Ectodermal cell (in vitro differentiated cells): ENCODE measurements at regions not wholly inside any gene's neighbourhood (a gene's known extent, or its start where the extent isn't known, plus 50 kb on each side); places are given as distances from the start of the nearest gene placed in this dataset.
"Not testable (repeated sequence)": the region's sequence is repeated elsewhere in the genome, so short reads cannot be mapped to it uniquely, and the experiment has no call there.

Source experiments
- H3K27ac ChIP-seq: 2 replicates; pipeline ENCODE4 v1.7.0; 2013; ENCODE audit warnings: mild to moderate bottlenecking, low read depth, low read length; ENCODE audit not compliant: insufficient read depth, poor library complexity, severe bottlenecking
- H3K27me3 ChIP-seq: 2 replicates; pipeline ENCODE4 v1.7.0; 2013; ENCODE audit warnings: mild to moderate bottlenecking, low read length; ENCODE audit not compliant: insufficient read depth, control insufficient read depth, poor library complexity, severe bottlenecking
- H3K36me3 ChIP-seq: one replicate; pipeline ENCODE4 v1.7.0; 2013; ENCODE audit warnings: low read length; ENCODE audit not compliant: control insufficient read depth, insufficient read depth
- H3K4me1 ChIP-seq: one replicate; pipeline ENCODE4 v1.7.0; 2013; ENCODE audit warnings: low read length; ENCODE audit not compliant: control insufficient read depth, insufficient read depth
- H3K4me3 ChIP-seq: 2 replicates; pipeline ENCODE4 v1.7.0; 2013; ENCODE audit warnings: low read depth, low read length, control low read depth; ENCODE audit not compliant: insufficient read depth
- H3K9me3 ChIP-seq: 2 replicates; pipeline ENCODE4 v1.7.0; 2013; ENCODE audit warnings: mild to moderate bottlenecking, low read length, moderate library complexity; ENCODE audit not compliant: control insufficient read depth
- WGBS, 2 experiments: methylation state at CpG; one replicate each; pipeline ENCODE4 v1.1.7; 2013; ENCODE audit warnings: missing lambda C conversion rate in 2 of 2; 5-methylcytosine and 5-hydroxymethylcytosine counted together

DNA sequence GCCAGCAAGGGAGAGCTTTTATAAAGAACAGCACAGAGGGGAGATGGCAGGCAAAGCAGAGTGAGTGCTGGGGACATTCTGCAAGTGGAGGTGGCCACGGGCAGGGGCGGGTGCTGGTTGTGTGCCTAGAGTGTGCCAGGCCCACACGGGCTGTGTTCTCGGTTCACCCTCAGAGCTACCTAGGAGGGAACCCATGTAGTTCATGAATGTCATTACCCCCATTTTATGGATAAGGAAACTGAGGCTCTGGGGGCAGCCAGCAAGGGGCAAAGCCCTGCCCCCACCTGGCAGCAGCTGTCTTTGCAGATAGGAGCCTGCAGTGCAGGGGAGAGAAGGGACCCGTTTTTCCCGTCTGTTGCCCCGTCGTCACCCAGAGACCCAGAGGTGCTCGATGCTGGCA lies 85.2 kb upstream of the NCOR2 start:
- Histone ChIP-seq H3K4me3 (no peak overlapping the region), H3K36me3 (no peaks in the 10 kb centered on the region), H3K4me1 (peaks cover 10% of the 10 kb centered on the region), H3K27ac (no peak overlapping the region), H3K9me3 (peaks cover 3% of the 10 kb centered on the region), H3K27me3 (peaks cover 4% of the 10 kb centered on the region)
- WGBS, 2 experiments: 93% methylated on average over 9 of the region's 9 CpGs

- peaks cover 3% of the 10 kb centered on the region for H3K9me3 ChIP-seq
Observed at GRCh38 chr12:124651516-124652273, 84.3 kb upstream of the NCOR2 start.

DNA sequence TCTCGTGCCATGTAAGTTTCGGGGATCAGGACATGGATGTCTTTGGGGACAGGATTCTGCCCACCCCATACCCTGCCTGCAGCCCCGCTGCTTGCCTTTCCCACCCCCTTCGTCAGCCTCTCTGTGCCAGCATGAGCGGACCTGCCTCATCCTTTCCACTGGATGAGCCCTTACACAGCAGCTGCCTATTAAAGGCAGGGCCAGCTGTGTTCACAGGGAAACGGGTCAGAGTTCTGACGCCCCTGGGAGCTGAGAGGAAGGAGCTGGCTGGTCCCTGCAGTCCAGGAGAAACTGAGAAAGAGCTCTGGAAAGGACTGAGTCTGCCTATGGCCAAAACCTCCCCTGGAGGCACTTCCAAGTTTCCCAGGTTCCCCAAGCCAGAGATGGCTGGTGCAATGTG lies 83.5 kb upstream of the NCOR2 start:
- Histone ChIP-seq H3K27me3 (peaks cover 2% of the 10 kb centered on the region), H3K9me3 (peaks cover 3% of the 10 kb centered on the region), H3K4me3 (no peak overlapping the region), H3K4me1 (peaks cover 8% of the 10 kb centered on the region), H3K36me3 (no peaks in the 10 kb centered on the region), H3K27ac (no peak overlapping the region)
- WGBS, 2 experiments: 88 to 90% methylated on average over 7 of the region's 7 CpGs

More at GRCh38 chr12:124651516-124652273, 84.3 kb upstream of the NCOR2 start:
- no peak overlapping the region for H3K27ac ChIP-seq
- 78% methylated on average over 10 of the region's 10 CpGs for WGBS, 2 experiments
- H3K4me3 ChIP-seq: no peak overlapping the region
- H3K4me1 ChIP-seq: peaks cover 10% of the 10 kb centered on the region
- no peaks in the 10 kb centered on the region for H3K36me3 ChIP-seq
- H3K27me3 ChIP-seq: peaks cover 4% of the 10 kb centered on the region

- Histone ChIP-seq H3K4me3 (no peak overlapping the region), H3K36me3 (no peaks in the 10 kb centered on the region), H3K27ac (no peak overlapping the region), H3K9me3 (peaks cover 3% of the 10 kb centered on the region), H3K27me3 (no peaks in the 10 kb centered on the region), H3K4me1 (no peaks in the 10 kb centered on the region)
- 78 to 79% methylated on average over 6 of the region's 6 CpGs for WGBS, 2 experiments
Observed at GRCh38 chr12:124648710-124649384, 81.4 kb upstream of the NCOR2 start.

DNA sequence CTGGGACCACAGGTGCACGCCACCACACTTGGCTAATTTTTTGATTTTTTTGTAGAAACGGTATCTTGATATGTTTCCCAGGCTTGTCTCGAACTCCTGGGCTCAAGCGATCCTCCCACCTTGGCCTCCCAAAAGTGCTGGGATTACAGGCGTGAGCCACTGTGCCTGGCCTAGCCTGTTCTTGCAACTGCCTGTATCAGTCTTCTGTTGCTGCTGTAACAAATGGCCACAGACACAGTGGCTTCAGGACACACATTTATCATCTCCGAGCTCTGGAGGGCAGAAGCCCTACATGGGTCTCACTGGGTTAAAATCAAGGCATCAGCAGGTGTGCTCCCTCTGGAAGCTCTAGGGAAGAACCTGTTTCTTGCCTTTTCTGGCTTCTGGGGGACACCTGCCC lies 79.9 kb upstream of the NCOR2 start:
- Histone ChIP-seq H3K27ac (no peak overlapping the region), H3K4me1 (no peaks in the 10 kb centered on the region), H3K9me3 (peaks cover 3% of the 10 kb centered on the region), H3K36me3 (no peaks in the 10 kb centered on the region), H3K4me3 (no peak overlapping the region), H3K27me3 (no peaks in the 10 kb centered on the region)
- 79 to 93% methylated on average over 5 to 6 of the region's 6 CpGs for WGBS, 2 experiments

- no peaks in the 10 kb centered on the region for H3K36me3 ChIP-seq
- no peaks in the 10 kb centered on the region for H3K27me3 ChIP-seq
- no peak overlapping the region for H3K4me3 ChIP-seq
- peaks cover 3% of the 10 kb centered on the region for H3K9me3 ChIP-seq
- no peaks in the 10 kb centered on the region for H3K4me1 ChIP-seq
- 84% methylated on average over 31 to 34 of the region's 34 CpGs for WGBS, 2 experiments
- H3K27ac ChIP-seq: no peak overlapping the region
Observed at GRCh38 chr12:124646385-124647230, 79.2 kb upstream of the NCOR2 start.

DNA sequence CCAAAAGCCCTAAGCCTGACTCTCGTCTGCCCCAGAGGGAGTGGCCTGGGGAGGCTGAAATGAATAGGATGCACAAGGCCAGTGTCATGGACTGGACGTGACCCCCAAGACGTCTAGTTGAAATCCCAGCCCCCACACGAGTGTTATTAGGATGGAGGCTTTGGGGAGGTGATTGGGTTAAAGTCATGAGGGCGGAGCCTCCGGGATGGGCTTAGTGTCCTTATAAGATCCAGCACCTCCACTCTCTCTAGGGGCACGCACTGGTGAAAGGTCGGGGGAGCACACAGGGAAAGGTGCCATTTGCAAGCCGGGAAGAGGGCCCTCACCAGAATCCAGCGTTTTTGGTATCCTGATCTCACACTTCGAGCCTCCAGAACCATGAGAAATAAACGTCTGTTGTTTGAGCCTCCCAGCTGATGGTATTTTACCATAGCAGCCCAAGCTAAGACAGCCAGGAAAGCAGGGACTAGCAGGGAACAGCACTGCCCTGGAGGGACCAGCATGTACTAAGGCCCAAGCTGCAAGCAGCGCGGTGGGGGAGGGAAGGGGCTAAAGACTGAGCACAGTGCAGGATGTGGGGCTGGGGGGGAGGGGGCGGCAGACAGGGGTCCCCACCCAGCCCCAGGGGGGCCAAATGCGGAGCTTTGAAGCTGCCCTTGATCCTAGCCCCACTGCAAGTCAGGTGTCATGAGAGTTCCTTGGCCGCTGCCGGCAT lies 78.3 kb upstream of the NCOR2 start:
- Histone ChIP-seq H3K27me3 (no peaks in the 10 kb centered on the region), H3K9me3 (peaks cover 3% of the 10 kb centered on the region), H3K27ac (no peak overlapping the region), H3K4me3 (no peak overlapping the region), H3K36me3 (no peaks in the 10 kb centered on the region), H3K4me1 (no peaks in the 10 kb centered on the region)
- WGBS, 2 experiments: 70 to 71% methylated on average over 18 of the region's 18 CpGs

DNA sequence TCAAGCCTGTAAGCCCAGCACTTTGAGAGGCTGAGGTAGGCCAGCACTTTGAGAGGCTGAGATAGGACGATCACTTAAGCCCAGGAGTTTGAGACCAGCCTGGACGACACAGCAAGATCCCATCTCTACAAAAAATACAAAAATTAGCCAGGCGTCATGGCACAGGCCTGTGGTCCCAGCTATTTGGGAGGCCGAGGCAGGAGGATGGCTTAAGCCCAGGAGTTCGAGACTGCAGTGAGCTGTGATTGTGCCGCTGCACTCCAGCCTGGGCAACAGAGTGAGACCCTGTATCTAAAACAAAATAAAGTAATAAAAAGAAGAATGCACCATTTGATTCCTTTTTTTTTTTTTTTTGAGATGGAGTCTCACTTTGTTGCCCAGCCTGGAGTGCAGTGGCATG lies 76.4 kb upstream of the NCOR2 start:
- 95% methylated on average over 6 of the region's 6 CpGs for WGBS, 2 experiments
- H3K4me3 ChIP-seq, H3K27me3 ChIP-seq, H3K9me3 ChIP-seq, H3K4me1 ChIP-seq, H3K36me3 ChIP-seq, H3K27ac ChIP-seq: not testable (repeated sequence)

DNA sequence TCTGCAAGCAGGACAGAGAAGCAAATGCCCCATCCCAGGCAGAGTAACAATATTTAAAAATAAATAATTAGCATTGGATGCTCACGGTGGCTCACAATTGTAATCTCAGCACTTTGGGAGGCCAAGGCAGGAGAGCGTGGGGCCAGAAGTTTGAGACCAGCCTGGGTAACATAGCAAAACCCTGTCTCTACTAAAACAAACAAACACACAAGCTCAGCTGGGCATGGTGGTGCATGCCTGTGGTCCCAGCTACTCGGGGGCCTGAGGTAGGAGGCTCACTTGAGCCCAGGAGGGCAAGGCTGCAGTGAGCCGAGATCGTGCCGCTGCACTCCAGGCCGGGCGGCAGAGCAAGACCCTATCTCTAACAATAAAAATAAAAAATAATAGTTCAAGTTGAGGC lies 74.7 kb upstream of the NCOR2 start:
- Histone ChIP-seq H3K4me1 (no peaks in the 10 kb centered on the region), H3K27me3 (no peaks in the 10 kb centered on the region), H3K27ac (no peak overlapping the region), H3K36me3 (no peaks in the 10 kb centered on the region), H3K4me3 (no peak overlapping the region), H3K9me3 (no peaks in the 10 kb centered on the region)
- WGBS, 2 experiments: 94 to 96% methylated on average over 8 of the region's 8 CpGs
